Breast epithelium (tissue), 4 donors: ENCODE measurements at regions not wholly inside any gene's neighbourhood (a gene's known extent, or its start where the extent isn't known, plus 50 kb on each side); places are given as distances from the start of the nearest gene placed in this dataset.

Experiments used
- DNase-seq, 2 donors: peaks; one replicate each; pipeline ENCODE4 v3.0.0-alpha.2; 2019; ENCODE audit warnings: low spot score in 2 of 2
- H3K27ac ChIP-seq, 2 donors: fragments of 200-600 bp; sonication (generic) in 1 of 2; one replicate each; pipeline ENCODE4 v1.5.1; 2016 to 2019; ENCODE audit warnings: mild to moderate bottlenecking in 1 of 2
- H3K27me3 ChIP-seq, 2 donors: fragments of 200-600 bp; sonication (generic) in 1 of 2; one replicate each; pipeline versions ENCODE4 v1.5.1 to v1.6.0; 2017 to 2019; ENCODE audit warnings: control low read depth in 1 of 2, mild to moderate bottlenecking in 1 of 2
- H3K36me3 ChIP-seq: fragments of 200-600 bp; one replicate; pipeline ENCODE4 v1.5.1; 2019
- H3K4me1 ChIP-seq, 2 donors: fragments of 200-600 bp; sonication (generic); one replicate each; pipeline ENCODE4 v1.5.1; 2016 to 2019; ENCODE audit warnings: control low read depth in 1 of 2
- H3K4me3 ChIP-seq, 3 donors: fragments of 200-600 bp; sonication (generic); 1 replicate in 2 of 3; 2 replicates in 1 of 3; pipeline ENCODE4 v1.5.1; 2016 to 2019; ENCODE audit warnings: mild to moderate bottlenecking in 3 of 3, moderate library complexity in 2 of 3
- H3K9me3 ChIP-seq, 2 donors: fragments of 200-600 bp; sonication (generic) in 1 of 2; one replicate each; pipeline ENCODE4 v1.5.1; 2016 to 2019; ENCODE audit warnings: control low read depth in 1 of 2
- CTCF ChIP-seq, 3 donors: fragments of 450-650 bp; IDR thresholded peaks; one replicate each; pipeline ENCODE4 v1.5.1; 2016 to 2017; ENCODE audit warnings: antibody characterized with exemption in 3 of 3, mild to moderate bottlenecking in 3 of 3, moderate library complexity in 3 of 3
- POLR2A ChIP-seq: fragments of 450-650 bp; IDR thresholded peaks from one replicate; pipeline ENCODE4 v1.6.1; 2016; ENCODE audit warnings: antibody characterized with exemption, mild to moderate bottlenecking, moderate library complexity
- POLR2AphosphoS5 ChIP-seq, 3 donors: sonication (generic); formaldehyde crosslinking; IDR thresholded peaks; one replicate each; pipeline ENCODE4 v1.6.1; 2017; ENCODE audit warnings: antibody characterized with exemption in 3 of 3
- intact Hi-C: fragments of 100-400 bp; cut with DNase I; formaldehyde crosslinking; loops from one replicate; pipeline ENCODE4 v1.15.1; 2023; ENCODE audit warnings: low total_unique reads

- intact Hi-C loops: no loop called here
- no peaks in the 10 kb centered on the region for H3K9me3 ChIP-seq
- H3K4me1 ChIP-seq: peaks cover 0 to 4% of the 10 kb centered on the region in 2 donors
- no peak for DNase-seq
- H3K36me3 ChIP-seq: no peaks in the 10 kb centered on the region
- H3K27me3 ChIP-seq: no peaks in the 10 kb centered on the region
- no peak for TF ChIP-seq POLR2AphosphoS5 (IDR thresholded peaks at IDR 0.05)
- no peak for TF ChIP-seq POLR2A
- TF ChIP-seq CTCF (IDR thresholded peaks at IDR 0.05): no peak
- H3K4me3 ChIP-seq: no peak overlapping the region
- H3K27ac ChIP-seq: no peak overlapping the region
Measured at GRCh38 chr11:119989159-119989821, 148.6 kb downstream of the TRIM29 start.

GRCh38 chr11:119985551-119985950, 152.4 kb downstream of the TRIM29 start:
- Histone ChIP-seq H3K36me3 (no peaks in the 10 kb centered on the region), H3K9me3 (no peaks in the 10 kb centered on the region), H3K27ac (no peak overlapping the region), H3K27me3 (peaks cover 0 to 10% of the 10 kb centered on the region in 2 donors), H3K4me3 (no peak overlapping the region), H3K4me1 (no peaks in the 10 kb centered on the region)
- no peak for TF ChIP-seq POLR2A
- TF ChIP-seq POLR2AphosphoS5 (IDR thresholded peaks at IDR 0.05): no peak
- TF ChIP-seq CTCF (IDR thresholded peaks at IDR 0.05): no peak
- intact Hi-C loops: no loop called here
- DNase-seq: no peak

GRCh38 chr11:119983816-119984215, 154.1 kb downstream of the TRIM29 start:
- no peaks in the 10 kb centered on the region for H3K4me1 ChIP-seq
- intact Hi-C loops: no loop called here
- H3K27ac ChIP-seq: no peak overlapping the region
- peaks cover 0 to 10% of the 10 kb centered on the region in 2 donors for H3K27me3 ChIP-seq
- no peaks in the 10 kb centered on the region for H3K9me3 ChIP-seq
- no peak for DNase-seq
- TF ChIP-seq CTCF (IDR thresholded peaks at IDR 0.05) (no peak), POLR2AphosphoS5 (IDR thresholded peaks at IDR 0.05) (no peak), POLR2A (no peak)
- no peak overlapping the region for H3K4me3 ChIP-seq
- no peaks in the 10 kb centered on the region for H3K36me3 ChIP-seq

GRCh38 chr11:119983240-119983732, 154.6 kb downstream of the TRIM29 start:
- no peak overlapping the region for H3K27ac ChIP-seq
- H3K4me1 ChIP-seq: no peaks in the 10 kb centered on the region
- no peak for DNase-seq
- intact Hi-C loops: no loop called here
- H3K27me3 ChIP-seq: peaks cover 0 to 10% of the 10 kb centered on the region in 2 donors
- H3K4me3 ChIP-seq: no peak overlapping the region
- no peak for TF ChIP-seq POLR2A
- TF ChIP-seq POLR2AphosphoS5 (IDR thresholded peaks at IDR 0.05): no peak
- no peak for TF ChIP-seq CTCF (IDR thresholded peaks at IDR 0.05)
- H3K36me3 ChIP-seq: no peaks in the 10 kb centered on the region
- no peaks in the 10 kb centered on the region for H3K9me3 ChIP-seq

GRCh38 chr11:119982517-119983239, 155.2 kb downstream of the TRIM29 start:
- H3K27me3 ChIP-seq: peaks cover 0 to 10% of the 10 kb centered on the region in 2 donors
- no peaks in the 10 kb centered on the region for H3K4me1 ChIP-seq
- intact Hi-C loops: no loop called here
- no peaks in the 10 kb centered on the region for H3K36me3 ChIP-seq
- H3K27ac ChIP-seq: no peak overlapping the region
- no peaks in the 10 kb centered on the region for H3K9me3 ChIP-seq
- no peak for DNase-seq
- H3K4me3 ChIP-seq: no peak overlapping the region
- TF ChIP-seq POLR2AphosphoS5 (IDR thresholded peaks at IDR 0.05) (no peak), POLR2A (no peak), CTCF (IDR thresholded peaks at IDR 0.05) (no peak)
